ENCODE measurements at regions not wholly inside any gene's neighbourhood (a gene's known extent, or its start where the extent isn't known, plus 50 kb on each side); places are given as distances from the start of the nearest gene placed in this dataset.

- Mint-ChIP-seq H3K4me1 (no peaks in the 10 kb centered on the region), H3K27me3 (ENCODE audit: insufficient read depth, low read depth, poor library complexity) (no peaks in the 10 kb centered on the region), H3K4me3 (no peak overlapping the region), H3K27ac (no peak overlapping the region), H3K9me3 (peaks cover 60% of the 10 kb centered on the region), H3K36me3 (ENCODE audit: low read depth) (peaks cover 35% of the 10 kb centered on the region; the same call in 2 of the 3 replicates)
- H3K4me3 ChIP-seq, result no peak overlapping the region
- H3K4me2 ChIP-seq, result no peak overlapping the region
- DNase-seq (ENCODE audit: low spot score), result no peak
- H3K27me3 ChIP-seq (ENCODE audit: insufficient read depth), result no peaks in the 10 kb centered on the region
- no peaks in the 10 kb centered on the region for H3F3A ChIP-seq (replicated peaks; ENCODE audit: low read depth)
- no peak for ATAC-seq
- no peaks in the 10 kb centered on the region for H3K79me2 ChIP-seq (replicated peaks; ENCODE audit: insufficient read depth)
- no peaks in the 10 kb centered on the region for H3K9me2 ChIP-seq (ENCODE audit: insufficient read depth)
- peaks cover 4% of the 10 kb centered on the region; the same call in 1 of the 2 replicates for H3K36me3 ChIP-seq (ENCODE audit: insufficient read depth)
- no peak overlapping the region for H3K27ac ChIP-seq (ENCODE audit: low read depth)
- H4K20me1 ChIP-seq (replicated peaks; ENCODE audit: insufficient read depth), result no peaks in the 10 kb centered on the region
- TF ChIP-seq CTCF (conservative IDR thresholded peaks at IDR 0.05; ENCODE audit: low read depth in 2 of 2) (no peak), NANOG (IDR thresholded peaks at IDR 0.05; ENCODE audit: borderline replicate concordance) (no peak), ZNF462 (CRISPR knock-in tag; IDR thresholded peaks at IDR 0.05) (no peak), ETS1 (IDR thresholded peaks at IDR 0.05) (no peak), POLR2AphosphoS5 (IDR thresholded peaks at IDR 0.05; ENCODE audit: low read depth) (no peak), REST (IDR thresholded peaks at IDR 0.05; ENCODE audit: unreplicated experiment) (no peak), STAT1 (IDR thresholded peaks at IDR 0.05; ENCODE audit: unreplicated experiment) (no peak), ZNF114 (CRISPR knock-in tag; IDR thresholded peaks at IDR 0.05) (no peak), ZNF331 (CRISPR knock-in tag; IDR thresholded peaks at IDR 0.05; ENCODE audit: low read depth) (no peak), JUNB (IDR thresholded peaks at IDR 0.05; ENCODE audit: unreplicated experiment) (no peak), CREB1 (CRISPR knock-in tag; IDR thresholded peaks at IDR 0.05; ENCODE audit: low read depth) (no peak), EZH2 (IDR thresholded peaks at IDR 0.05; ENCODE audit: low read depth, unreplicated experiment) (no peak), EZH2phosphoT487 (IDR thresholded peaks at IDR 0.05; ENCODE audit: unreplicated experiment) (no peak)
- no peak overlapping the region for H2AFZ ChIP-seq
- no peaks in the 10 kb centered on the region for H3K4me1 ChIP-seq (ENCODE audit: insufficient read depth)
Measured at GRCh38 chr4:28082686-28083390, 1222.2 kb downstream of the STIM2 start.
